GM21360 (cell line): ENCODE measurements at regions not wholly inside any gene's neighbourhood (a gene's known extent, or its start where the extent isn't known, plus 50 kb on each side); places are given as distances from the start of the nearest gene placed in this dataset.

Experiments used
- ATAC-seq: cut with Tn5 transposase; IDR thresholded peaks from one replicate; pipeline ENCODE4 v1.9.1; 2021; ENCODE audit warnings: mild to moderate bottlenecking, moderate library complexity; ENCODE audit not compliant: unreplicated experiment

DNA sequence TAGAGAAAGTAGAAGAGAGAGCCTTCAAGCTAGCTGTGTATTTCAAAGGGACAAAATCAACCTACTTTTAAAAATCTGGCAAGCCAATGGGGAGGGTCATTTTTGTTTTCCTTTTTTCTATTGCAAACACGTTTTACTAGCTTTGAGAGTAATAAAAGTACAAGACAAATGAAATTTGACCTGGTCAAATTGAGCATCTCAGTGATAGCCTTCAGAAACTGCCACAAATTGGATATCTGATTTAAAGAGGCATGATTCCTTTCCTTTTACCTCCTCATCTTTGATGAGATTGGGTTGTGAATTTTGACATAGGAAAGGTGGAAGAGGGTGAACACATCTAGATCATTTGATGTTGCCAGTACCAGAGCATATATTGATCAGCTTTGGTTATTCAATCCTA is 53.6 kb upstream of the RBMS3 start:
- ATAC-seq: no peak
